HepG2 (cell line): ENCODE measurements at regions not wholly inside any gene's neighbourhood (a gene's known extent, or its start where the extent isn't known, plus 50 kb on each side); places are given as distances from the start of the nearest gene placed in this dataset.

Experiments used
- KDM5A ChIP-seq: fragments of 200-600 bp; sonication (generic); IDR thresholded peaks from 2 replicates; pipeline ENCODE4 v1.7.0; 2018; ENCODE audit warnings: antibody characterized with exemption, mild to moderate bottlenecking, low read length, borderline replicate concordance
- YY1 ChIP-seq: IDR thresholded peaks from 2 replicates; pipeline ENCODE4 v1.6.1; 2011; ENCODE audit warnings: low read length, low read depth, moderate library complexity, mild to moderate bottlenecking; ENCODE audit not compliant: insufficient read depth, insufficient replicate concordance
- ZNF709 ChIP-seq: sonication (generic); formaldehyde crosslinking; IDR thresholded peaks from 2 replicates; pipeline ENCODE4 v1.5.0; 2020; ENCODE audit warnings: mild to moderate bottlenecking, missing genetic modification reagents
- TF ChIP-seq, protein P1 (sequence below): sonication (generic); formaldehyde crosslinking; IDR thresholded peaks from 2 replicates; pipeline ENCODE4 v1.4.0; 2020; ENCODE audit warnings: mild to moderate bottlenecking, missing genetic modification reagents
- TF ChIP-seq, protein P2 (sequence below): IDR thresholded peaks from 2 replicates; pipeline ENCODE4 v1.6.1; 2018; ENCODE audit warnings: missing genetic modification reagents, mild to moderate bottlenecking, missing compliant biosample characterization

DNA sequence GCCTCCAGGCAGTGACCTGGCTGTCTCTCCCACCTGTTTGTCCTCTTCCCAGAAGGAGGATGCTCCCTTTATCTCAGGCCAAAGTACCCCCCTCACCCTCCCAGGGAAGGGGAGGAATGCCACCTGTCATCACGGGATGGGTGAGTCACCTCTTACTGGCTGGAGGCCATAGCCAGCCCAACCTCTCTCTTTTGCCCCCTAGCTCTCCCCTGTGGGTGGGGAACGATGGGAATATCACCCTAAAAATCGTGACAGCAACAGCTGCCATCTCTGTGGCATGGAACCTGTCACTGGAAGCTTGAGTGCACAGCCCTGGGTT lies 137.5 kb upstream of the PTPN1 start (continued):
- TF ChIP-seq, protein P1, sequence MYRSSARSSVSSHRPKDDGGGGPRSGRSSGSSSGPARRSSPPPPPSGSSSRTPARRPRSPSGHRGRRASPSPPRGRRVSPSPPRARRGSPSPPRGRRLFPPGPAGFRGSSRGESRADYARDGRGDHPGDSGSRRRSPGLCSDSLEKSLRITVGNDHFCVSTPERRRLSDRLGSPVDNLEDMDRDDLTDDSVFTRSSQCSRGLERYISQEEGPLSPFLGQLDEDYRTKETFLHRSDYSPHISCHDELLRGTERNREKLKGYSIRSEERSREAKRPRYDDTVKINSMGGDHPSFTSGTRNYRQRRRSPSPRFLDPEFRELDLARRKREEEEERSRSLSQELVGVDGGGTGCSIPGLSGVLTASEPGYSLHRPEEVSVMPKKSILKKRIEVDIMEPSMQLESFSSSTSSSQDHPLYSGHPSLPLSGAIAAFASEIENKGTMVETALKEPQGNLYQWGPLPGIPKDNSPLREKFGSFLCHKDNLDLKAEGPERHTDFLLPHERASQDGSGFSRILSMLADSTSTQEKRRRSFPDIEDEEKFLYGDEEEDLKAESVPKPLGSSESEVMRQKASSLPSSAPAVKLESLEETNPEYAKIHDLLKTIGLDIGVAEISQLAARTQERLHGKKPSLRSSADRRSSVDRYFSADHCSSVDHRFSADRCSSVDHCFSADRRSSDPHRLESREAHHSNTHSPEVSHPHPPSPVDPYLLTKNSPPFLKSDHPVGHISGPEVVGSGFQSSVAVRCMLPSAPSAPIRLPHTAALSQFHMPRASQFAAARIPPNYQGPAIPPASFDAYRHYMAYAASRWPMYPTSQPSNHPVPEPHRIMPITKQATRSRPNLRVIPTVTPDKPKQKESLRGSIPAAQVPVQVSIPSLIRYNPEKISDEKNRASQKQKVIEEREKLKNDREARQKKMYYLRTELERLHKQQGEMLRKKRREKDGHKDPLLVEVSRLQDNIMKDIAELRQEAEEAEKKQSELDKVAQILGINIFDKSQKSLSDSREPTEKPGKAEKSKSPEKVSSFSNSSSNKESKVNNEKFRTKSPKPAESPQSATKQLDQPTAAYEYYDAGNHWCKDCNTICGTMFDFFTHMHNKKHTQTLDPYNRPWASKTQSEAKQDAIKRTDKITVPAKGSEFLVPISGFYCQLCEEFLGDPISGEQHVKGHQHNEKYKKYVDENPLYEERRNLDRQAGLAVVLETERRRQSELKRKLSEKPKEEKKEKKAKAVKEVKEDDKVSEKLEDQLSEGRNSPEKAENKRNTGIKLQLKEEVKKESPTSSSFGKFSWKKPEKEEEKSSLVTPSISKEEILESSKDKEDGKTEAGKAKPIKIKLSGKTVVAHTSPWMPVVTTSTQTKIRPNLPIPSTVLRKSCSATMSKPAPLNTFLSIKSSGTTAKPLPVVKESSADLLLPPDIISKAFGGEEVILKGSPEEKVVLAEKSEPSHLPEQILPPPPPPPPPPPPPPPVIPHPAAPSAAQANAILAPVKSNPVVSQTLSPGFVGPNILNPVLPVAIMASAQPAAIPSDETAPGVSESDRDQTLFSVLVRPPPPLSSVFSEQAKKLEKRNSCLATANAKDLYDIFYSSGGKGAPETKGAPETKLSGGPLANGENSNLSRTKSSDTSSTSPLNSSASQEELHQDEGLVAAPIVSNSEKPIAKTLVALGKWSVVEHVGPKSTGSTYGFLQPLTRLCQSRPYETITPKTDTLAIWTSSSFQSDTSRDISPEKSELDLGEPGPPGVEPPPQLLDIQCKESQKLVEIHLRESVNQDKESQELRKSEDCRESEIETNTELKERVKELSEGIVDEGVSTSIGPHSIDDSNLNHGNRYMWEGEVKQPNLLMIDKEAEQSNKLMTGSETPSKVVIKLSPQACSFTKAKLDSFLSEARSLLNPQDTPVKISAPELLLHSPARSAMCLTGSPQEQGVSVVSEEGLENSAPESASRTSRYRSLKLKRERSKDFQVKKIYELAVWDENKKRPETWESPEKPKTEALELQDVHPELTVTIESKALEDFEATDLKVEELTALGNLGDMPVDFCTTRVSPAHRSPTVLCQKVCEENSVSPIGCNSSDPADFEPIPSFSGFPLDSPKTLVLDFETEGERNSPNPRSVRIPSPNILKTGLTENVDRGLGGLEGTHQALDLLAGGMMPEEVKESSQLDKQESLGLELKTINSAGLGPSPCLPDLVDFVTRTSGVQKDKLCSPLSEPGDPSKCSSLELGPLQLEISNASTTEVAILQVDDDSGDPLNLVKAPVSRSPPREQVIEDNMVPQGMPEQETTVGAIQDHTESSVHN (CRISPR knock-in tag), result no peak
- TF ChIP-seq KDM5A (no peak), ZNF709 (CRISPR knock-in tag) (no peak), YY1 (no peak)
- TF ChIP-seq, protein P2, sequence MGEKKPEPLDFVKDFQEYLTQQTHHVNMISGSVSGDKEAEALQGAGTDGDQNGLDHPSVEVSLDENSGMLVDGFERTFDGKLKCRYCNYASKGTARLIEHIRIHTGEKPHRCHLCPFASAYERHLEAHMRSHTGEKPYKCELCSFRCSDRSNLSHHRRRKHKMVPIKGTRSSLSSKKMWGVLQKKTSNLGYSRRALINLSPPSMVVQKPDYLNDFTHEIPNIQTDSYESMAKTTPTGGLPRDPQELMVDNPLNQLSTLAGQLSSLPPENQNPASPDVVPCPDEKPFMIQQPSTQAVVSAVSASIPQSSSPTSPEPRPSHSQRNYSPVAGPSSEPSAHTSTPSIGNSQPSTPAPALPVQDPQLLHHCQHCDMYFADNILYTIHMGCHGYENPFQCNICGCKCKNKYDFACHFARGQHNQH (CRISPR knock-in tag), result no peak
- TF ChIP-seq, all 625 proteins: peak for 88
